AG08396 (cell line): ENCODE measurements at regions not wholly inside any gene's neighbourhood (a gene's known extent, or its start where the extent isn't known, plus 50 kb on each side); places are given as distances from the start of the nearest gene placed in this dataset.
"Not testable (repeated sequence)": the region's sequence is repeated elsewhere in the genome, so short reads cannot be mapped to it uniquely, and the experiment has no call there.

Experiments
- DNase-seq: peaks from one replicate; pipeline ENCODE4 v3.0.0; 2012; ENCODE audit warnings: low spot score, mixed read lengths

DNA sequence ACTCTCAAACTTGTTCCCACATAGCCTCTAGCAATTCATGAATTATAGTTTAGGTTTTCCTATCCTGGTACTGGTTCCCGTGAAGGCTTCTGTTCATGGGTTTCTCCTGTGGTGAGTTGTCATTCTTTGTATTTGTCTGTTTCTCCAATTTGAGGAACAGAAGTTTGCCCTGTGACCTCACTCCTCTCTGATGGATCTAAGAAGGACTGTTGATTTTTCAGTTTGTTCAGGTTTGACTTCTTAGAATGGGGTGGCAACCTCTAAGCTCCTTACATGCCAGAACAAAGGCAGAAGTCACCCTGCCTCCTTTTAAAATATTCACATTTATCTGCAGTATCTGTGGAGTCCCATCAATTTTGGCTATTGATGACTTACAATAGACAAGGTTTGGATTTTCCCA, 354.0 kb downstream of the SPRY2 start:
- no peak for DNase-seq

DNA sequence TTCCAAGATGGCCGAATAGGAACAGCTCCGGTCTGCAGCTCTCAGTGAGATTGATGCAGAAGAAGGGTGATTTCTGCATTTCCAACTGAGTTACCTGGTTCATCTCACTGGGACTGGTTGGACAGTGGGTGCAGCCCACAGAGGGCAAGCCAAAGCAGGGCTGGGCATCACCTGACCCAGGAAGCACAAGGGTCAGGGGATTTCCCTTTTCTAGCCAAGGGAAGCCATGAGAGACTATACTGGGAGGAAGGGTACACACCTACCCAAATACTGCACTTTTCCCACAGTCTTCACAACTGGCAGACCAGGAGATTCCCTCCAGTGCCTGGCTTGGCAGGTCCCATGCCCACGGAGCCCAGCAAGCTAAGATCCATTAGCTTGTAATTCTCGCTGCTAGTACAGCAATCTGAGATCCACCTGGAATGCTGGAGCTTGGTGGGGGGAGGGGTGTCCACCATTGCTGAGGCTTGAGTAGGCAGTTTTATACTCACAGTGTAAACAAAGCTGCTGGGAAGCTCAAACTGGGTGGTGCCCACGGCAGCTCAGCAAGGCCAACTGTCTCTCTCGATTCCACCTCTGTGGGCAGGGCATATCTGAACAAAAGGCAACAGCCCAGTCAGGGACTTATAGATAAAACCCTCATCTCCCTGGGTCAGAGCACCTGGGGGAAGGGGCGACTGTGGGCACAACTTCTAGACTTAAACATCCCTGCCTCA, 365.8 kb downstream of the SPRY2 start:
- not testable (repeated sequence) for DNase-seq

DNA sequence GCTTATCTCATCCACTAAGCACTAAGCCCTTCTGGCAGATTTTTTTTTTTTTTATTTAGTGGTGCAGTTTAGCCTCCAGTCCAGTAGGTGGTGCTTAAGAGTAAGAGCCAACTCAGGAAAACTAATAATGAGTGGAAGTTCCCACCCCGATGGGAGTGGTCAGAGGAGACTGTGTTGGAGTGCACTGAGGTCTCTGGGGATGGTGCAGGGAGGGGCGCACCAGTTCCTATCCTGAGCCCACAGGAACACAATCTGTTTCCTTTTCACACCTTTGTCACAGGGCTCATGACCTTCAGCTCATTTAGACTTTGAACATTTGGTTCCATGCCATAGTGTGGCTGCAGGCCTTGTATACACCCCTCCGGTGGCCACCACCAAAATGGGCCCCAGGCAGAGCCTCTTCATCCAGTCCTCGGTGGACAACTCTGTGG, 367.4 kb downstream of the SPRY2 start:
- DNase-seq = no peak

DNA sequence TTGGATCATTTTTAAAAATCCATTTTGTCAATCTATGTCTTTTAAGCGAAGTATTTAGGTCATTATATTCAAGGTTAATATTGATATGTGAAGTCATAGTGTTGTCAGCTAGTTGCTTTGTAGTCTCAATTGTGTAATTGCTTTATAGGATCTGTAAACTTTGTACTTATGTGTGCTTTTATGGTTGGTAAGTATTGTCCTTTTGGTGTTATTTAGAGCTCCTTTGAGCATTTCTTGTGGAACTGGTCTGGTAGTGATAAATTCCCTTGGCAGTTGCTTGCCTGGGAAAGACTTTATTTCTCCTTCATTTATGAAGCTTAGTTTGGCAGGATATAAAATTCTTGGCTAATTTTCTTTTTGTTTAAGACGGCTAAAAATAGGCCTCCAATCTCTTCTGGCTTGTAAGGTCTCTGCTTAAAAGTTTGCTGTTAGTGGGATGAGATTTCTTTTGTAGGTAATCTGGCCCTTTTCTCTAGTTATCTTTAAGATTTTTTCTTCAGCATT, 368.8 kb downstream of the SPRY2 start:
- no peak for DNase-seq

DNA sequence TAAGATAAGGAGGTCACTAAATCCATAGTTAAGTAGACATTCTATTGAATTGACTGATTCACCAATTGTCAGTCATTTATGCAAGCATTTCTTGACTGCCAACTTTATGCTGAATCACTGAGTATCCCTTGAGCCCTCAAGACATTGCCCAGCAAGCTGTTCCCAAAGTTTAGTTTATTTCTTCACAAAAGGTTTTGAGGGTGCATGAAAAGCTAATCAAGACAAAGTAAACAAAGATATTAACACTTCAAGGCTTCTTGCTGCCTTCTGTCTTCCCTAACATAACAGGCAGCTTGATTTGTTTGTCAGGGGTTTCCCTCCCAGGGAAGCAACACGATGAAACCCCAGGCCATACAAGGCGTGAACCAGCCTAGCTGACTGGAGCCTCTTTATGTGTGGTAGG, 374.4 kb downstream of the SPRY2 start:
- DNase-seq = no peak

DNA sequence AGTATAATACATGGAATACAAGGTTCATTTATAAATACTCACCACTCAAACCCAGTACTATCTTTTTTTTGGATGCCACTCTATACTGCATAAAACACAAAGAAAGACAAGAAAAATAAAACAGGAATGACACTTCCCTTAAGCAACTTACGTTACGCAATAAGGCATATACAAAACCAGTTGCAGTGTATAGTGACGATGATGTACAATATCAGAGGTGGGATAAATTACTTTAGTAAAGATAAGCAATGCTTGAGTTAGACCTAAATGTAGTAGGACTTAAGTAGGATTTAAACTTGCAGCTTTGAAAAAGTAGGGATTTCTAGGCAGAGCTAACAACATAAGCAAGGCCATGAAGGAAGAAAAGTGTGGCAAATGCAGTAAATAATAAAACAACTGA, 374.9 kb downstream of the SPRY2 start:
- DNase-seq = no peak

DNA sequence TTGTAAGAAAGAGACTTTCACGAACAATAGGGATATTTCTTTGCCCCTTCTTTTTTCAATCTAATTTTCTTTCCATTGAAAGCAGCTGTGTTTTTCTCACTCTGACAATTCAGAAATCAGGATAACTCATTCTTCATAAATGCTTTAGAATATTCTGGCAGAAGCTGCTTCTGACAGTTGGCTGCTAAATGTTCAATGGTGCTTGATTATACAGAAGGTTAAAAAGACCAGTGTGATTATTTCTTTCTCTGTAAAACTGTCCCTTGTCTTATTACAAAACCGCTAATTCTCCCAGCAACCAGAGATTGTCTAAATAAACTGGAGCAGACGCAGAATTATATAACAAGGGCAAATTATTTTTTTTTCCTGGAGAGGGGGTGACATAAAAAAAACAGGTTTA, 394.4 kb downstream of the SPRY2 start:
- no peak for DNase-seq

DNA sequence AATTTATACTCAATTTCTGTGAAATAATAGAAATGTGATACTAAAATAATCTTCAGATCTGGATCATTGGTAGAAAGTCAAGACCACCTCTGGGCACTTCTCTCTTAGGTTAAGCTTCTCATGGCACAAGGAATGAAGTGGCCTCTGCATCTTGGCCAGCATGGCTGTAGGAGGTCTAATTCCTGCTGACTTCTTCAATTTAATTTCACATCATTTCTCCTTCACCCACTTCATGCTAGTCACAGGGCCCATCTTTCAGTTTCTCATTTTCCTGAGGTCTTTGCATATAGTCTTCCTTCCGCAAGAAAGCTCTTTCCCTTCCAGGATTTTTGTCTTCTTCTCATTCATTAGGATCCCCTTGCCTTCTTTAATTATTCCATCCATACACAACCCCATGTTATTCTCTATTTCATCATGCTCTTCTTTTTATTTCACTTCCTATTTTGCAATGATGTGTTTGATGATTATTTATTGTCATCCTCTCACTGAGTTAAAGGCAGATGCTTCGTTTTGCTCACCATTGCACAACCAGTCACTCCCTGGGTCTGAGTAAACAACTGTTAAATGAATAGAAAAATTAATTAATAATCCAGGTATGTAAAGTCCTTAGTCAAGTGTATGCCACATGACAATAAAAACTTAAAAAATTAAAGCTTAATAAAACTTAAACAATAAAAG, 397.4 kb downstream of the SPRY2 start:
- no peak for DNase-seq

DNA sequence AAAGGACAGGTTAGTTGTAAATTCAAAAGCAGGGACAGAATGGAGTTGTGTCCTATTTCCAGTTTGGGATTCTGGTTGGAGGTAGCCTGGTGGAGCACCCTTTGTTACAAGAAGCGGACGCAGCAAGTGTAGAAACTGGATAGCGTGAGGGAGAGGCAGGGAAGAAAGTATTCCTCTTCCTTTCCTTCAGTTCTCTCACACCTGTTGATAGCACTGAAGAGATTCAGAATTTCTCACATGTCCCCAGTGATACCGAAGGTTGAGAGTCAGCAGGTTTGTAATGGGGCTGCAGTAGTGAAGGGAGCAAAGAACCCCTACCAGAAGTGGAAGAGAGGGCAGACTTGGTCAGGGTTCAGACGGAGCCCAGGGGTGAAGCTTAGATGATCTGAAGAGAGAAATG, 399.2 kb downstream of the SPRY2 start:
- DNase-seq = no peak

DNA sequence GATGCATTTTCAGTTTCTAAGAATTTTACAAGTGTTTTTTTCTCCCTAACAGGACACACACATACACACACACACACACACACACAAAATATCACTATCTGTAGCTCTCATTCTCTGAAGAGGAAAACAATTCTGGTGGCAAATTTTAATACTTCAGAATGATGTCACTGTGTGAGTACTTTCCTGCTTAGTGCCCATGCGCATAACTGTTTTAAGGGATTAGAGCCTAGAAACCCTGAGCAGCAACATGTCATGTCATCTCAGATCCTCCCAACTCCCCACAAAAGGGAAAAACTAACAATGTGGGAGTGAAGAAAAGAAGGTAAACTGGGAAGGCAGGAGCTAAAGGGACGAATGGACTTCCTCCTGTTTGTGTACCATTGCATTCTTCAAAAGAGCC, 401.2 kb downstream of the SPRY2 start:
- no peak for DNase-seq

DNA sequence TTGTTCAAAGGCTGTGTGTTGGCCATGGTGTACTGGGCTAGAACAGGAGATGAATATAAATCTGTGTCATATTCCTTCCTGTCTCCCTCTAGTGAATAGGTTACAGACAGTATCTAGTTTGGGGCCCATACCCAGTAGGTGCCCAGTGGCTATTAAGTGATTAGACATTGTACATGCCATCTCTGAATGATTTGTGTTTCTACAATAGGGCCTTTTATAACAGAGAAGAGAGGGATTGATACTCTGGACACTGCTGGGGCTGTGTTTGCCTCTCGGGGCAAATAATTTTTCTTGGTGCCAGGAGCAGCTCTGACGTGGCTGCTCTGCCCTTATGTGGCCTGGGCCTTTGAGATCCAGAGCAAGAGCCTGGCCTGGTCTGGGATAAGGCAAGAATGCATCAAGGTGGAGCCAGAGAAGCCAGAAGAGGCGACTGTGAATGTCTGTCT, 403.1 kb downstream of the SPRY2 start:
- no peak for DNase-seq

DNA sequence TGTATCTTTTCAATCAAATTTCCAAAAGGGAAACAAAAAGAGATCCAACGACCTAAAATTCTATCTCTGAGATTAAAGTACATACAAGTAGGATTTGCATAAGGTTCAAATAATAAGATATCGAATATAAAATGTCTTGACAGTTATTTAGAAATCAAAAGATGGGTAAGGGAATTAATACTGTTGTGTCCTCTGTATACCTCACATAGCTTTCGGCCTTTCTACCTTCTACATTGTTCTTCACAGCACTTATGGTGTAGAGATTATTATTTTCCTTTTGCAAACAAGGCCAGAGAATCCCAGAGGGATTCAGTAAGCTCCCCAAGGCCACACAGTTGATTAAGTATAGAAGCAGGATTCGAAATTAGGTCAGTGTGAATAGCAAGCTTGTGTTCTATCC, 403.6 kb downstream of the SPRY2 start:
- no peak for DNase-seq

DNA sequence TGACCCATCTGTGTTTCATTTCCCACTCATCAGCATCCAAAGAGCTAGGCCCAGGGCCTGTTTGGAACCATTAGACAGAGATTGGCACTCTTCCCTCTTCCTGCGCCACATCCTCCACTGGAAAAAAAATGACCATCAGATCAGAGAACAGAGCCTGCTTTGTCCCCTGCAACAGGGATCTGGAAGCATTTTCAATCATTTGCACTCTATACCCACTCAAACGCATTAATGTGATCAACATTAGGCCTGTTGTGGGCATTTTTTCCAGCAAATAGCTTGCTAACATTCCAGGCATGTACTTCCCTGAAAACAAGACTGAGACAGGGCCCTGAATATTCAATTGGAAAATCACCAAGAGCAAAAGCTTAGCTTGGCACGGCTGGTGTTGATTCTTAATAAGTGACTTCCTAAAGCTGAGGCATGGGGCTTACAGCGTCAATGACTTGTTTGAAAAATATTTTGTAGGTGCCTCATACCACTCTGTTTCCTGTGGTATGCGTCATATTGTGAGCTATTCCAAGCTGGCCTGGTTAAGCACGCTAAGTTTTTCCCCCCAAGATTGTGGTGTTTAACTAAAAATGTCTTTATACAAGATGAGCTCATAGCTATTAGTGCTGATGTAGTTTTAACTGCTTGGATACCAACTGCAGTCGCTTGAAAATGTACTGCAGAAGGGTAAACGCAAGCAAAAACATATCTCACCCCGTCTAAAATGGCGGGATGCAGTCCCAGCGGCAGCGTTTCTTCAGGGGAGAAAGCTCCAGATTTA, 404.4 kb downstream of the SPRY2 start:
- peak; percentile 86 for DNase-seq

DNA sequence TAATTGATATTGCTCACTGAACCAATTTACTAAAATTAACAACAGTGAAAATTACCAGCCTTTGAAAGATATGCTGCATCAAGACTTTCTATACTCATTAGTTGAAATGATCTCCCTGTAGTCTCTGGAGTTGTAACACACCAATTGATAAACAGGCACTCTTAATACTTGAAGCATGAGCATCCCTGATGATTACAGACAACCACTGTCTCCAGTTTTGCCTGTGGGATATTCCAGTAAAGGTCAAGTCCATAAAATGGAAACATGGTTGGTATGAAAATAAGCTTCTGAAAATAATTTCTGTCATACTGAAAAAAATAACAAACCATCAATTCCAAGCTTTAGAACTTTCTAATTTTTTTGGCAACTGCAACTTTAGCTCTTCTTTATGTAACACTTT, 405.8 kb downstream of the SPRY2 start:
- no peak for DNase-seq

DNA sequence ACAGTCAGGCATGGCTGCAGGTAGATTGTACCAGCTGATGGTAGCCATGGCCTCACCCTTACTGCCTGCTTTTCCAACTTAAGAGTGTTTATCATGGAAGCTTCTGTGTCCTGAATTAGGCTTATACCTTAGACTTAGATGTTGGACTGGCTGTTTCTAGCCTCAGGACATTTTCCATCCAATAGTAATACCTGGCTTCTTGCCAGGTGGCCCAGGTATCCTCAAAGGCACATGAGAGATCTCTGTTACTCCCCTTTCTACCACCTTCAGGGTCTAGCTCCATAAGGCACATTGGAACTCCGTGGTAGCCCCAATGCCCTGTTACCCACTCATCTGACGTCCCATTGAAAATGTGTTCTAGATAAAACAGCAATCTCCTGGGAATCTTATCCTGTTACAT, 407.5 kb downstream of the SPRY2 start:
- no peak for DNase-seq

DNA sequence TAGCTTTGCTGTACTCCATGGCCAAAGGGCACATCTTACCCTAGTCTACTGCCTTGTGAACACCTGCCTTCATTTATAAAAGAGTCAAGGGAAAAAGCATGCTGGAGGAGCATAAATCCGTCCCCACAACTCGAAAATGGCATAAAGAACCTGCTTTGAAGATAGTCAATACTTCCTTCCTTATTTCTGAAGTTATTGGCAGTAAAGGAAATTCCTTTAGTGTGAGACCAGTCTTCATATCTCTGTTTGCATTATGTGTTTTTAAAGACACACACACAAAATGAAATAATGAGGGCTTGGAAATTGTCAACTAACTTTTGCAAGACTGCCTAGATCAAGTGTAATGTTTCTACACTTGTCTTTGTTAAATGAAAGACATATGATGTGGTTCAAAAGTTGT, 408.4 kb downstream of the SPRY2 start:
- no peak for DNase-seq

DNA sequence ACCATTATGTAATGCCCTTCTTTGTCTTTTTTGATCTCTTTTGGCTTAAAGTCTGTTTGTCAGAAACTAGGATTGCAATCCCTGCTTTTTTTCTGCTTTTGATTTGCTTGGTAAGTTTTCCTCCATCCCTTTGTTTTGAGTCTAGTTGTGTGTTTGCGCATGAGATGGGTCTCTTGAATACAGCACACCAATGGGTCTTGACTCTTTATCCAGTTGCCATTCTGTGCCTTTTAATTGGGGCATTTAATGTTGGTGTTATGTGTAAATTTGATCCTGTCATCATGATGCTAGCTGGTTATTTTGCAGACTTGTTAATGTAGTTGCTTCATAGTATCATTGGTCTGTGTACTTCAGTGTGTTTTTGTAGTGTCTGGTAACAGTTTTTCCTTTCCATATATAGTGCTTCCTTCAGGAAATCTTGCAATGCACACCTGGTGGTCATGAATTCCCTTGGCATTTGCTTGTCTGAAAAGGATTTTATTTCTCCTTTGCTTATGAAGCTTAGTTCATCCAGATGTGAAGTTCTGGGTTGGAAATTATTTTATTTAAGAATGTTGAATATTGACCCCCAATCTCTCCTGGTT, 416.9 kb downstream of the SPRY2 start:
- DNase-seq = not testable (repeated sequence)

DNA sequence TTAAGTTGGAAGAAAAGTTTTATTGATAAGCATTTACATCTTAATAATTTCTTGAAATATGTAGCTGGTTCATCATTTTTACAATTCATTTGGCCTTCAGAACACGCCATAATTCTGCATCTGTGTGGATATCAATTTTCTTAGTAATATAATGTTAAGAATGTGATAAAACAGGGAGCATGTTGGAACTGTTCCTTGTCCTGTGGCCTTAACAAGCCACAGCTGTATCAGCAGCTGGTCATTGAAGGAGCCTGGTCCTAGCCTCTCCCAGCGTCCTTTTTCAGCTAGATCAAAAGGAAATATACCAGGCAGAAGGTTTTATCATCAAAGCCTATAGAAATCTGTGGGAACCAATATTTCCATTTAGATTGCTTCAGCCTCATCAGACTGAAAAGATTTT, 421.8 kb downstream of the SPRY2 start:
- no peak for DNase-seq

DNA sequence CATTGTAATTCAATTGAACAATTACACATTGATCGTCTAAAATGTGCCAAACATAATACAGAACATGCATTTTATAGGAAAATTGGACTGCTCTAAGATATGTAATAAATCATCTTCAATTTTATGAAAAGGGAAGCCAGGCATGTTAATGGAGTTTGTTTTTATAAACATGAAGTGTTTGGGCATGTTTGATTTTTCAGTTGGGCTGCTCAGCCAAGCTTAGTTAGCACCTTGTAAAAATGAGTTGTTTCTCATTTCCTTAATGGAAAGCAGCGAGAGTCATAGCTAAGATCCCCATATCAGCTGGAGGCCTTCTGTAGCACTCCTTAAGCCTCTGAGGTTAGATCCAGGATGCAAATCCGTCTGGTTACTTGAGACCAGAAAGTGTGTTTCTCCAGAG, 422.3 kb downstream of the SPRY2 start:
- DNase-seq = no peak

DNA sequence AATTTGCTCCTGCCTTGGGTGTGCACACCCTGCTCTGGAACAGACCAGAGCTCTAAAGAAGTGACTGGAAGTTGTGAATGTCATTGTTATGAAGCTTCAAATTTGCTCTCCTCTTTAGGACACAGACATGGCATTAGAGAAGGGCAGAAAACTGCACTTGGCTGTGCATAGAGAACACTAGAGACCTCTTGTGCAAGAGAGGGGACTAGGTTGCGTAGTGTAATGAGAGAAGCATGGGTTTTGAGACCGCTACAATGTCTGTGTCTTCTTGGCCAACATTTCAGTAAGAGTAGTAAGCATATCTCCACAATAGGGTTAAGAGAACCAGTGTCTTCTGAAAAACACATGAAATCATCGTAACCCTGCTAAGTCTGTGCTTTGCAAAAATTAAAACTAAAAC, 423.3 kb downstream of the SPRY2 start:
- DNase-seq = no peak

DNA sequence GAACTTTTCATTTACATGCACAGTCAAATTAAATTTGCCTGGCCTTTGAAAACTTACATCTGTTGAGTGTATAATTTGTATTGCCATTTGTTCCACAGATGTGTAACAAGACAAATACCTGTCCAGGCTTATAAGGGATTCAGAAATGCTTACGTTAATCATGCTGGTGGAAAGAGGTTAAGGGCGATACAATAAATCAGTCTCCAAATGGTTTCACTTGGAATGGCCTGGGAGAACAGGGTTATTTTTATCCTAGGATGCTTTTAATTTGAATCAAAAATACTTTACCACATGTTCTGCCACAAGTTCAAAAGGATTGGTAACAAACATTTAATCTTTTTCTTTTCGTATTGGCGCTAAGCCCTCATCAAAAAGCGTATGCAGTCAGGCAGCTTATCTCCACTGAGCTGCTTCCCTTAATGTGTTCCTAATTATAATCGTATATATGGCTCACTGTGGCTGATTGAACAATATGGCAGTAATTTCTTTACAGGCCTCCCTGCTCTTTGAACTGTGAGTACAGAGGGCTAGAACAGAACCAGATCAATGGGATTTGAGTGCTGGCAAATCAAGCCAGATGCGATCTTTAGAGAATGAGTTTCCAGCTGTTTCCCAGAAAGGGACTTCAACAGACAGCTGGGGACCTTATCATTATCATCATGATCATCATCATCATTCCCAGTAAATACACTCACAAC, 425.7 kb downstream of the SPRY2 start:
- DNase-seq = no peak
